HUDEP-2 (cell line): ENCODE measurements at regions not wholly inside any gene's neighbourhood (a gene's known extent, or its start where the extent isn't known, plus 50 kb on each side); places are given as distances from the start of the nearest gene placed in this dataset.

ENCODE experiments used
- DNase-seq, 76 experiments: peaks; one replicate each; lab custom pipeline; 2025; ENCODE audit not compliant: unreplicated experiment in 76 of 76; lab: John Stamatoyannopoulos, UW

- no peak for DNase-seq
Measured at GRCh38 chr6:41469156-41470028, 76.8 kb upstream of the FOXP4 start.

- no peak for DNase-seq
Measured at GRCh38 chr6:41470029-41470330, 76.2 kb upstream of the FOXP4 start.

GRCh38 chr6:41470331-41471063 lies 75.7 kb upstream of the FOXP4 start:
- DNase-seq, result no peak

- no peak for DNase-seq
Measured at GRCh38 chr6:41471064-41471895, 74.9 kb upstream of the FOXP4 start.

GRCh38 chr6:41474213-41474933 lies 71.8 kb upstream of the FOXP4 start:
- DNase-seq, result no peak

GRCh38 chr6:41475164-41475563 lies 71.0 kb upstream of the FOXP4 start:
- no peak for DNase-seq

- DNase-seq, result no peak
Measured at GRCh38 chr6:41475737-41476357, 70.3 kb upstream of the FOXP4 start.

GRCh38 chr6:41476401-41476800 lies 69.8 kb upstream of the FOXP4 start:
- DNase-seq, result no peak

- DNase-seq, result no peak
Measured at GRCh38 chr6:41477572-41477971, 68.6 kb upstream of the FOXP4 start.

- no peak for DNase-seq
Measured at GRCh38 chr6:41483943-41484342, 62.2 kb upstream of the FOXP4 start.

GRCh38 chr6:41487860-41488432 lies 58.2 kb upstream of the FOXP4 start:
- no peak for DNase-seq

GRCh38 chr6:41488433-41489119 lies 57.6 kb upstream of the FOXP4 start:
- no peak for DNase-seq

GRCh38 chr6:41489120-41489851 lies 56.9 kb upstream of the FOXP4 start:
- no peak for DNase-seq

- DNase-seq, result no peak
Measured at GRCh38 chr6:41492261-41492891, 53.8 kb upstream of the FOXP4 start.

GRCh38 chr6:41494212-41495110 lies 51.7 kb upstream of the FOXP4 start:
- no peak for DNase-seq
